GM18505 (cell line): ENCODE measurements at regions not wholly inside any gene's neighbourhood (a gene's known extent, or its start where the extent isn't known, plus 50 kb on each side); places are given as distances from the start of the nearest gene placed in this dataset.
A peak's percentile ranks its signal among the peaks of the same experiment; 100 is the strongest.

ENCODE experiments used
- ATAC-seq: cut with Tn5 transposase; IDR thresholded peaks from one replicate; pipeline ENCODE4 v1.9.1; 2021; ENCODE audit not compliant: unreplicated experiment
- POLR2A ChIP-seq: IDR thresholded peaks from 4 replicates; pipeline ENCODE4 v1.6.1; 2011; ENCODE audit warnings: borderline replicate concordance; ENCODE audit not compliant: insufficient read depth, insufficient read length; ENCODE audit errors: extremely low read depth

DNA sequence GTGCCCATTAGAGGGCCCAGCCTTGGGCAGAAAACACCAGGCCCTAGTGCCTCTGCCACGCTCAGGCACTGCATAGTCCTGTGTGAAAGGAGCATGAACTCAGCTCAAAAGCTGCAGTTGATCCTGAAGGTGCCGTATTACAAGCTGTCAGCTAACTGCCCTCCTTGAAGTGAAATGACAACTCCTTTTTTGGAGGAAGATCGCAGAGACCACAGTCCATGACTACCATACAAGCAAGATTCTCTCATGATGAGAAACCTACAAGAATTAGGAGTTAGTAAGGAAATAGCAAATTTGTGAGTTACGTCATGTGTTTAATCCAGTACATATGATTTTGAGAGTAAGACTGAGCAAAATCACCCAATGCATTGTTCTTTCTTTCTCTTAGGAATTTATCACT lies 513.9 kb upstream of the NR2F2 start:
- ATAC-seq = no peak
- no peak for TF ChIP-seq POLR2A

- ATAC-seq = no peak
- no peak for TF ChIP-seq POLR2A
These were observed 507.5 kb upstream of the NR2F2 start for GRCh38 chr15:95822961-95823360.

GRCh38 chr15:95825208-95825607 lies 505.3 kb upstream of the NR2F2 start:
- TF ChIP-seq POLR2A = no peak
- no peak for ATAC-seq

DNA sequence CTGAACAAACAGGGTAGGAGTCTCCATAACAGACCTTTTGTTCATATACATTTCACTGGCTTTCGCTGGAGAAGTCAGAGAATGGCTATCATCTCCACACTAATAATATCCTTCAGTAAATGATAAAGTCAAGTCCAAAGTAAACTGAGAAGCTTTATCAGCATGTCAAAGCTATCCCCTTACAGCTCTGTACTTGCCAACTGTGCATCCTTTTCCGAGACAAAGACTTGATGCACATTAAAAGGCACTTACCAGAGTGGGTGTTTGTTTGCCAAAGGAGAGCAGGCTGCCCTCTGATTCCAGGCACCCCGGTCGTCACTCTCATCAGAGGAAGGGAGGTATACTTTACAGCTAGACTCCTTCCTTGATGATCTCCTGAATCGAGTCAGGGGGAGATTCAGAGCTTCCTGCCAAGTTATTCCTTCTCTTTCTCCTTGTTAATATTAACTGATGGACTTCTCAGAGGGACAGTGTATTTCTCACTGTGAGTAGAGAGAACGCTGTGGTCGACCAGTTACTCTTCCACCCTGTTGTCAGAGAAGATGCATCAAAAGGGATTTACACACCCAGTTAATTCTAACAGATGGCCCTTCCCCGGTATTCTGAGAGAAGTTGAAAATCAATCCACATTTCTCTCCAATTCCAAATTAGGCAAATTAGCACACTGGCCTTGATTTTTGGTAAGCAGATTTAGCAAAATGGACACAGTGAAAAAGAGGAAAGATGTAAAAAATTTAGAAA lies 504.7 kb upstream of the NR2F2 start:
- no peak for ATAC-seq
- no peak for TF ChIP-seq POLR2A

DNA sequence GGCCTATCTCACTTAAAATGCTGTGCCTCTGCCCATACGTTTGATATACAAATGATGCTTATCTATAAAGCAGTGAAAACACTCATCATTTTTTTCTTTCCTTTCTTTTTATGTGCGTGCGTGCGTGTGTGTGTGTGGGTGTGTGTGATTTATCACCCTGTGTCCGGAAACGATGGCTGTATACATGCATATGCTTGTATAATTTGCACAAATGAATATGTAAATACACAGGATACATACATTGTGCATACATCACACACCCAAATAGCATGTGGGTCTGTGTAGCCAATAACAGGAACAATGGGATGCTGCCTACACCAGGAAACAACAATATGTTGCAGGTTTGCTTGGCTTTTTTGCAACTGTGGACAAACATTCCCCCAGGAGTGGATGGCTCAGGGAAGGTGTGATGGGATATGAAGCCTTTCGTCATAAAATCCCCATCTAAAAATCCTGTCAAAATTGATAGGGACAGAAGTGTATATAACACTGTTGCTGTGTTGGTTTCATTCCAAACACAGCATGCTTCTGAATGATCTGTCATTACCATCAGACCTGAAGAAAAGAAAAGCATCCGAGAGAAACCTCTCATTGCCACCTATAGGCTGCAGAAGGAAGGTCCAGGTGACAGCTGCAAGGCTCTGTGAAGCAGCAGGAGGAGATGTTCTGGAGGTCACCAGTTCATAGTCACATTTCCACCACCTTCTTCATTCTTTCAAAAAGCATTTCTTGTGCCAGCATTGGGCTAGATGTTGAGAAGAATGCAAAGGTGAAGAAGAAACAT lies 503.9 kb upstream of the NR2F2 start:
- TF ChIP-seq POLR2A = no peak
- ATAC-seq = no peak

DNA sequence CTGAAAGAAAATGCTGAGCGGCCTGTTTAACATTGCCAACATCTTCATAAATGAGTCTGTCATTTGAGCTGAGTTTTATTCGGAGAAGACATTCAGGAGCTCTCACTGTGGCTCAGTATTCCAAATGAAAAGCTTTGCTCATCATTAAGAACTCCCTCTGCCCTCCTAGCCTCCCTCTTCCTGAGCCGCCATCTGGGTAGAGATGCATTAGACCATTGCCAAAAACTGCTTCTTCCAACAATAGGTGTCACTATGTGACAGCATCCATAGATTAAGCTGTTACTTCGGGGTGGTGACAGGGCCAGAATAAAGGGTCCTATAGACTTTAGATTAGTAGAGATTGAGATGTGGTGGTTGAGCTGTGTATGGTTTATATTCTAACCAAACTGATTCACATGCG lies 501.4 kb upstream of the NR2F2 start:
- no peak for TF ChIP-seq POLR2A
- ATAC-seq = no peak

DNA sequence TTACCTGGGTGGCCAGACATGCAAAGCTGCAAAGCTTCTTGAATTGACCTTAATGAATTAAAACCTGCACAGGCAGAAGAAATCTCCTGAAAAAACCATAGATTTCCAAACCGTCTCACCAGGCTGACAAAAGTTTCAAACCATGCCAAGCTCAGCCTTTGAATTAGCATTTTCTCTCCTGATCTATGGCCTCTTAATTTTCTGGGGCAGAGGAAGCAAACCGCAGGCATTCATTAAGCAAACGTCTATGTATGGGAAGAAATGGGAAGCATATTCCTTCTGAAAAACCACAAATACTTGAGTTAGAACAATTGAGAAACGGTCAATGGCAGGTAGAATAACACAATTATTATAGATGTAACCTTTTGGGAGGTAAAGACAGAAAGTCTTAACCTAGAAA lies 500.2 kb upstream of the NR2F2 start:
- no peak for ATAC-seq
- TF ChIP-seq POLR2A = no peak

GRCh38 chr15:95832668-95833067 lies 497.8 kb upstream of the NR2F2 start:
- TF ChIP-seq POLR2A = no peak
- ATAC-seq = no peak

- ATAC-seq = no peak
- no peak for TF ChIP-seq POLR2A
These were observed 496.3 kb upstream of the NR2F2 start for GRCh38 chr15:95834028-95834804.

GRCh38 chr15:95836536-95836935 lies 494.0 kb upstream of the NR2F2 start:
- no peak for TF ChIP-seq POLR2A
- ATAC-seq = no peak

GRCh38 chr15:95837341-95838004 lies 493.0 kb upstream of the NR2F2 start:
- ATAC-seq = no peak
- TF ChIP-seq POLR2A = no peak

DNA sequence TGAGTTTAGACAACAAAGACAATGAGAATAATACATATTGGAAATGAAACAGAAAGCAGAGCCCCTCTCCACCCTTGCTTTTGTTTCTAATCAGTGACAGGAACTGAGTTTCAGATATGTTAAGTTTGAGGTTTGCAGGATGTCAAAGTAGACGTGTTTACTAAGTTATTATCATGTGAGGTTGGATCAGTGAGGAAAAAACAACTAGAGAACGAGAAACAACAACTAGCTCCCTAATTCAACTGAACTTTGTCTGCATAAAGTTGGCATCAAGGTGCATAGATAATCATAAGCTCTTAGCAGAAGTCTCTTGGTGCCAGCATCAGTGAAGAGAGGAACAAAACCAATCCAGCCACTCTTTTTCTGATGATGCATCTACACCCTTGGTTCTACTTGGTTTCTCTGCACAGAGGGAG lies 491.1 kb upstream of the NR2F2 start:
- TF ChIP-seq POLR2A = no peak
- ATAC-seq = peak; percentile 96

DNA sequence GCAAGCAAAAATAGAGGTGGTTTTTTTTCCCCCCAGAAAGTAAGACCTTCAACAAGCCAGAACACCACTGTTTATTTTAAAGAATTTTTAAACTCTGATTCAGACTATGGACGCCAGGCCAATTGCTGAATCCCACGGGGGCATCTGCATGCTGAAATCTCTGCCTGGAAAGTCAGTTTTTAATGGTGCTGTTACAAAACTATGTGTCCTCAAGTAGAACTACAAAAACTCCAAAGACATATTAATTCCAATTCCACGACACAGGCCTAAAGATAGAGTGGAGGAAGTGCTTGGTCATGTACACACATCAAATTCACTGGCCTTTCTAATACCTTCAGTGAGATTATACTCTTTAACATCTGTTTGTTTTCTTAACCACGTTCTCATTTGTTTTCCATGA lies 490.5 kb upstream of the NR2F2 start:
- TF ChIP-seq POLR2A = no peak
- no peak for ATAC-seq
